Hippocampal formation (tissue), 2 donors: ENCODE measurements at regions not wholly inside any gene's neighbourhood (a gene's known extent, or its start where the extent isn't known, plus 50 kb on each side); places are given as distances from the start of the nearest gene placed in this dataset.

Source experiments
- DNase-seq, 2 donors: peaks; one replicate each; lab custom pipeline; 2025; lab: John Stamatoyannopoulos, UW

- DNase-seq = no peak
These were observed 269.9 kb downstream of the BMP7 start for GRCh38 chr20:56996533-56996932.

DNA sequence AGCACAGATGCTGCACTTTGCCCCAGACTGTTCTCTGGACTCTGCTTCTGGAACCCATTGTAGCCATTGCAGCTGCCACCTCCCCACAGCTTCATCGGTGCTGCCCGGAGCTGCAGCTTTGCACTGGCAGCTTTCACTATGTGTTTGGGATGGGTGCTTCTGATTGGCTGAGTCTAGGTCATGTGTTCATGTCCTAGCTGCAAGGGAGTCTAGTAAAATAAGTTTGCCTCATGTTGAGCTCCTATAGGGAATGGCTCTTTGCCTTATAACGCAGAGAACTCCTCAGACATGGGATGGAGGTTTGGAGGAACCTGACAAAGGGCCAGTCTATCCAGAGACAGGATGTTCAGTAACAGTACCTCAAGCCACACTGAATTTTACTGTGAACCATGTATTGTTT, 268.0 kb downstream of the BMP7 start:
- DNase-seq = no peak

DNA sequence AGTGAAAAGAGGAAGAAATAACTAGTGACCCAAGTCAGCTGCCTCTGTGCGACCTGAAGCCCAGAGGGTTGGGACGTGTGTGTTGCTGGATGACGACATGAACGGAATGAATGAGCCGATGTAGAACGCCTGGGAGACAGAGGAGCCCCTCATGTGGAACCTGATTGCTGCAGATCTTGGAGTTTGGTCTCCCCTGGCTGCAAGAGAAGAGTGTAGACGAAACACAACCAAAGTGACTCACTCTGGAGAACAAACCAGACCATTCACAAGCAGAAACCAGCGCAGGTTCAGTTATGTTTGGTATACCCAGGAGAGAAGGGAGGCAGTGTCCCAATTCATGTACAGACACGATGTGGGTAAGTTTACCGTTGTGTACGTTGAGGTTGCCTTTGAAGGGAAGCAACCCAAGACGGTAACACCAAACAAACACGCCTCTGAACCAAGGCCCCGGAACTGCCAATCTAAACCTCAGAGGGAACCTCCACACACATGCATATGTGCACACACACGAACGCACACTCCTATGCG, 265.9 kb downstream of the BMP7 start:
- no peak for DNase-seq

DNA sequence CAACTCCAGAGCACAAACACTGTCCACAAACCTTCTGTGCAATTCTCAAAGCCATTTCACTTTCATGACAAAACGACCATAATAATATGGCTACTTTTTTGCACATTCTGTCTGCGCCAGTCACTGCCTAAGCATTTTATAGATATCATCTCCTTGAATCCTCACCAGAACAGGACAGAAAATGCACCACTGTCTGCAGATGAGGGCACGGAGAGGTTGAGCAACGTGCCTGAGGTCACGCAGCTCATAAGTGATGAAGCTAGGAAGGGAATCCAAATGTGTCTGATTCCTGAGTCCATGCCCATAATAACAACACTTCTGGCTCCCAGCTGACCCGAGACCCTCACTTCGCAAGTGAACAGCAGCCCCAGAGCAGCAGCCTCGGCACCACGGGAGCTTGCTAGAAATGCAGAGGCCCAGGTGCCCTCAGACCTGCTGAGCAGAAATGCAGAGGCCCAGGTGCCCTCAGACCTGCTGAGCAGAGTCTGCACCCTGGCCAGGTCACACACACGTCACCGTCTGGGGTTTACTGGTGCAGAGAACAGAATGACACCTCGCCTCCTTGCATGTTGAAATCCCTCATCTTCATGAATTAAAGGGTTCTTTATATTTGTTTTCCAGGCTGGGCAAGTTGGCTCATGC, 265.2 kb downstream of the BMP7 start:
- no peak for DNase-seq

DNA sequence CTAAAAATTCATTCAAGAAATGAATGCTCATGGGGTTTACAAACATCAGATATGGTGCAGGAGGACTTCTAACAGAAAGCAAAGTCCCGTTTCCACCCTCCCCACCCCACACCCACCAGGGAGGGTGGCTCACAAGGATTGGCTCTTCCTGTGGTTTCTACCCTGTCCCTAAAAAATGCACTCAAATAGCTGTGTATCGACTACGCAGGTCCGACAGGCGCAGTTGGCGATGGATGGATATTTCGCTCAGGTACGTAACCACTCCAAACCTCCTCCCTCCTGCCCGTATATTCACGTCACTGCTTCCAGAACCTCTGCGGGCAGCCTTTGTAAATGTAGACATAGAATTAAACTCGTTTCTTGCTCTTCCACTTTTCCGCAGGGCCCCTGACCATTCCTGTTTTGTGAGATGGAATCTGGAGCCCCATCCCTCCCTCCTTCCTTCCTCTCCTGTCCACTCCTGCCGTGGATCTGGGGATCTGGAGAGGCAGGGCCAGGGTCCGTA, 264.3 kb downstream of the BMP7 start:
- DNase-seq = no peak

GRCh38 chr20:57003012-57003411, 263.4 kb downstream of the BMP7 start:
- no peak for DNase-seq

GRCh38 chr20:57004416-57004815, 262.0 kb downstream of the BMP7 start:
- DNase-seq = no peak

DNA sequence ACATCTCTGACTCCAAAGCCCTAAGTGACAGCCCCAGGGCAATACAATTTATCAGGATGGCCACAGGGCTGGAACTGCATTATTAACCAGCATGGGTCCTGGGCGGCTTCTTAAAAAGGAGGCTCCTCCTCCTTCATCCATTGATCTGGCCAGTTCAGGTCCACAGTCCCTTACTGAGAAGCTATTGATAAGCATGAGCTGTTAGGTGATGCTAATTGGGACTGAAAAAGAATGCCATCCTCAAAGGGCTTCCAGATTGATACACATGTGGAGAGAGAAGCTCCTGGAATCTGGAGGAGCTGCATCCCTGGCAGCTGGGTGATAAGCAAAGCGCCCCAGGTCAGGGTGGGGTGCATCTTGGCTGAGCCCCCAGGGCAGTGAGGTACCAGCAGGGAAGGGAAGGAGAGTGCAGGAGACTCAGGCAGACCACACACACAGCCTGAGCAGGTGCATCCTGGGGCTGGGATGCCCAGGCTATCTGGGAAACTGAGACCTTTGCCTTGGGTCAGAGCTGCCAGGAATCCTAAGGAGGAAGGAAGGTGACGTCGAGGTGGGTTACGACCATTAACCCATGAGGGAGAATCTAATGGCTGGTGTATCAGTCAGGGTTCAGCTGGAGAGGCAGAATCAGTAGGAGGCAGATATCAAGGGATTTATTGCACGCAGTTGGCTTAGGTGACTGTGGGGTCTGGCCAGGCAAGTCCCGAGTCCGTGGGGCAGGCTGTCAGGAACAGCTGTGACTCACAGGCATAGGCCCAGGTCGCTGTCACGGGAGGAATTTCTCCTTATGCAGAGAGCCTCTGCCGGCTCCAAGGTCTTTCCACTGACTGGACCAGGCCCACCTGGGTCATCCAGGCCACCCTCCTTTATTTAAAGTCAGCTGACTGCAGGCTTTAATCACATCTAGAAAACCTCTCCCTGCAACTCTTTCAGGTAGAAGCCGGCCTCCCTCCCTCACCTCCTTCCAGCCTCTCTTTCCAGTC, 261.2 kb downstream of the BMP7 start:
- DNase-seq = no peak

DNA sequence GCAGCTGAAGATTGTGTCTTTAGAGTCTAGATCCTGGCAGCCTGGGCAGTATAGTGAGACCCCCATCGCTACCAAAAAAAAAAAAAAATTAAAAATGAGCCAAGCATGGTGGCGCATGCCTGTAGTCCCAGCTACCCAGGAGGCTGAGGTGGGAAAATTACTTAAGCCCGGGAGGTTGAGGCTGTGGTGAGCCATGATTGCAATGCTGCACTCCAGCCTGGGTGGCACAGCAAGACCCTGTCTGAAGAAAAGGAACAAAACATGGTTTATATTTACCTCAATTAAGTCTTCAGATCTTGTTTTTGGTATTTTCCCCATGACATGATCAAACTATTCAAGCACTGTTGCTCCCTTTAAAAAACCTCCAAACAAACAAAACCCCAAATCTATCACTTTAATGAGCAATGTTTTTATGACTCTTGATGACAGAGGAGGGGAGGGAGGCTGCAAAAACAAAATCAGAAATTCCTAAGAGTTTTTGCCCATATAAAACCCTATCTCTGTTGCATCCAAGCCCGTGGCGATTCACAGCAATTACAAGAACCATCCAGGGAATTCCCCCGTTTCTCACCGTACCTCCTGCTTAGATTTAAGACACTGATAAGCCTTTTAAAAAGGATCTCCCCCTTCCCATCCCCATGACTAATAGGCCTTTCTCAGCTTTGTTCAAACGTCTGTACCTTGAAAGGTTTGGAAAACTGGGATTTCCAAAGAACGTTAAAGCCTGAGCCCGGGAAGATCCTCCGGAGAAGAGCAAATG, 259.9 kb downstream of the BMP7 start:
- no peak for DNase-seq

DNA sequence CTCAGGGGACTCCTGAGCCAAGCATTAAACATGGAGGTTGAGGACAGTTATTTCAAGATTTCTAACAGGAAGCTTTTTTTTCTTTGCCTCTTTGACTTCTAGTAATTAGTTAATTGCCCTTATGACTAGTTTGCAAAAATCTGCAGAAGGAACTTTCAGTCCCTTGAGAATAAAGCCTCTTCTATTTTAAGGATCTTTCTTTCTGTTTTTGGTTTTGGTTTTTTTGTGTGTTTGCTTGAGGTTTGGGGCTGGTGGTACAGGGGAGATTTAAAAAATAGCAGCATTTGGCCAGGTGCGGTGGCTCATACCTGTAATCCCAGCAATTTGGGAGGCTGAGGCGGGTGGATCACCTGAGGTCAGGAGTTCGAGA, 259.3 kb downstream of the BMP7 start:
- no peak for DNase-seq

- DNase-seq = no peak
These were observed 258.2 kb downstream of the BMP7 start for GRCh38 chr20:57008217-57008616.

DNA sequence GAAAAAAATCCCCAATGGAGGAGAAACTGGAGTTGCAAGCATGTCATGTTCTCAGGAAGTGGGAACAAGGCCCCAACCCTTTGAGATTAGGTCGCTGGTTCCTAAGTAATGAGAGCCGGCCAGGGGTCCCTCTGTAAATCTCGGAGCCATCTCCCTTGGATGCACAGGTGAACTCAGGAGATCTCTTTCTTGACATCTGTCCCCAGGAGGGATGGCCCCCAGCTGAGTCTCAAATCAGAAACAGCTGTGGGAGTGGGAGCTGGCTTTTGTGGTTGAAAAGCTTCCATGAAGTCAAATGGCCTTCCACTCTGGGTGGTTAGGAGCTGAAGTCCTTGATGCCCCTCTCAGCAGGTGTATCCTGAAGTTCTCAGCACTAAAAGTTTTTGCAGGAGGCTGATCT, 257.1 kb downstream of the BMP7 start:
- no peak for DNase-seq

DNA sequence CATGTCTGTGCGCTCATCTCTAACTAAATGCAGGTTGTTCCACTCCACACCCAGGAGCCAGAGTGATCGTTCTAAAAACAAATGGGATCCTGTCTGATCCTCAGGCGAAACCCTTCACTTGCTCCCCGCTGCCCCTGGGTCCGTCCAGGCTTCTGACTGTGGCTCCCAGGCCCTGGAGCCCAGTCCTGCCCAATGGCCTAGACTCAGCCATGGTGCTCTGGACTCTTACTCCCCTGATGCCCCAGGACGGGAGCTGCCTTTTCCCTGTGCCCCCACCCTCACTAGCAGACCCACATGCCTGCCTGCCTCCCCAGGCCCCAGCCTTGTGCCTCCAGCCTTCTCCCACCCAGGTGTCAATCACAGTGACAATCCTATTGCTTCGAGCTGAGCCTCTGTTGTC, 256.7 kb downstream of the BMP7 start:
- DNase-seq = no peak

GRCh38 chr20:57012691-57013090, 253.8 kb downstream of the BMP7 start:
- DNase-seq = no peak

GRCh38 chr20:57013217-57013616, 253.2 kb downstream of the BMP7 start:
- no peak for DNase-seq

DNA sequence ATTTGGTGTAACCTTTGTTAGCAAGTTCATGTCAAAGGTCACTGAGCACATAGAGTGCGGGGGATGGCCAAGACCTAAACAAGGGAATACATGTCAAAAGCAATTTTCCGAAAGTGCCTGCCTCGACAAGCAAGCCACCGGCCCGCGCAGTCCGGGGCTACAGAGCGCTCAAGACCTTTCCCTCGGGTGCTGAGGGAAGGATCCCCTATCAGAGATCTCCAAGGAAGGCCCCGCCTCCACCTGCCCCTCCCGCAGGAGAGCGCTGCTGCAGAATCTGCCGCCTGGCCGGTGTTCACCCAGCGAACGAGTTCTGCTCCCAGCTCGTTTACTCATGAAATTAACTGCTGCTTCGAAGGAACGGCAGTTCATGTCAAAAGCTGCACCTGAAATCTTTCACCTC, 252.7 kb downstream of the BMP7 start:
- DNase-seq = no peak

GRCh38 chr20:57020364-57020763, 246.1 kb downstream of the BMP7 start:
- no peak for DNase-seq

GRCh38 chr20:57022306-57022705, 244.1 kb downstream of the BMP7 start:
- no peak for DNase-seq

DNA sequence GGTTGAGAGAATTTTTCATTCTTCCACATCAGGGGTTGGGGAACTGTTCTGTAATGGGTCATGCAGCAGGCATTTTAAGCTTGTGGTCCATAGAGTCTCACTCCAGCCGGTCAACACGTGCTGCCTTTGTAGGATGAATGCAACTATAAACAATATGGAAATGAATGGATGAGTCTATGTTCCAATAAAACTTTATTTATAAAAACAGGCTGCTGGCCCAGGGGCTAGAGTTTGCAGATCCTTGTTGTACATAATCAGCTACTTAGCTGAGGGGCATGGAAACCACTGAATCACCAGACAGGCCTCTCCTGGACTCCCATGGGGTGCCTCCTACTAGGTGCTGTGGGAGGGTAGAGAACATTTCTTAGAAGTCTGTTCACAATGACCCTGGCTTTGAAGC, 243.4 kb downstream of the BMP7 start:
- DNase-seq = no peak

DNA sequence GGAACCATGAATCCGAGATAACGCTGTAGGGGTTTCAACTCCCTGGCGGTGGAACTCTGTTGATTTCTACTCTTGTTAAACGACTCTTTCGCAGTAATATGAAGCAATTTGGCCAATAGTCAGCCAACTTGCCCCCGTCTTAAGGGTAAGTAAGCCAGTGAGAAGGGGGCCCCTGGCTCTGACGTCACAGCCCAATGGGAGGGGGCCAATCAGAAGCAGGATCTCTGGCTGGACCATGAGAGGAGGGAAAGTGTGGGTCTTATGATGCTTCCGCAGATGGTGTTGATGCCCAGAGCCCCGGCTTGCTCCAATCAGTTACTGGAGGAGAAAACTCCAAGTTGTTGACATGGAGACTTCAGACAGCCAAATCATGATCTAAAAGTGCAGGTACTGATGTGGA, 242.4 kb downstream of the BMP7 start:
- no peak for DNase-seq

- DNase-seq = no peak
These were observed 241.6 kb downstream of the BMP7 start for GRCh38 chr20:57024849-57025248.

- DNase-seq = no peak
These were observed 241.2 kb downstream of the BMP7 start for GRCh38 chr20:57025261-57025660.
